HL-60 (cell line): ENCODE measurements at regions not wholly inside any gene's neighbourhood (a gene's known extent, or its start where the extent isn't known, plus 50 kb on each side); places are given as distances from the start of the nearest gene placed in this dataset.

Experiments used
- GABPA ChIP-seq: IDR thresholded peaks from 2 replicates; pipeline ENCODE4 v1.6.1; 2012; ENCODE audit warnings: low read depth
- POLR2AphosphoS5 ChIP-seq: IDR thresholded peaks from 2 replicates; pipeline ENCODE4 v1.6.1; 2012; ENCODE audit warnings: low read depth
- TF ChIP-seq, protein P1 (sequence below): IDR thresholded peaks from one replicate; pipeline ENCODE4 v1.5.1; 2011; ENCODE audit warnings: low read length, control low read depth, inconsistent platforms; ENCODE audit not compliant: insufficient read depth

DNA sequence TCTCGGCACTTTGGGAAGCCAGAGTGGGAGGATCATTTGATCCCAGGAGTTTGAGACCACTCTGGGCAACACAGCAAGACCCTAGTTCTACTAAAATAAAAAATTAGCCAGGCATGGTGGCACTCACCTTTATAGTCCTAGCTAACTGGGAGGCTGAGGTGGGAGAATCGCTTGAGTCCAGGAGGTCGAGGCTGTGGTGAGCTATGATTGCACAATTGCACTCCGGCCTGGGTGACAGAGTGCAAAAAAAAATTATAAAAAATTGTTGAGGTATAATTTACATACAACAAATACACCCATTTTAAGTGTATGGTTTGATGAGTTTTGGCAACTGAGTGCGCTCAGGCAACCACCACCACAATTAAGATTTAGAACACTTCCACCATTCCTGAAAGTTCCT, 108.5 kb upstream of the GADD45A start:
- TF ChIP-seq POLR2AphosphoS5 (no peak), GABPA (no peak)
- TF ChIP-seq, protein P1, sequence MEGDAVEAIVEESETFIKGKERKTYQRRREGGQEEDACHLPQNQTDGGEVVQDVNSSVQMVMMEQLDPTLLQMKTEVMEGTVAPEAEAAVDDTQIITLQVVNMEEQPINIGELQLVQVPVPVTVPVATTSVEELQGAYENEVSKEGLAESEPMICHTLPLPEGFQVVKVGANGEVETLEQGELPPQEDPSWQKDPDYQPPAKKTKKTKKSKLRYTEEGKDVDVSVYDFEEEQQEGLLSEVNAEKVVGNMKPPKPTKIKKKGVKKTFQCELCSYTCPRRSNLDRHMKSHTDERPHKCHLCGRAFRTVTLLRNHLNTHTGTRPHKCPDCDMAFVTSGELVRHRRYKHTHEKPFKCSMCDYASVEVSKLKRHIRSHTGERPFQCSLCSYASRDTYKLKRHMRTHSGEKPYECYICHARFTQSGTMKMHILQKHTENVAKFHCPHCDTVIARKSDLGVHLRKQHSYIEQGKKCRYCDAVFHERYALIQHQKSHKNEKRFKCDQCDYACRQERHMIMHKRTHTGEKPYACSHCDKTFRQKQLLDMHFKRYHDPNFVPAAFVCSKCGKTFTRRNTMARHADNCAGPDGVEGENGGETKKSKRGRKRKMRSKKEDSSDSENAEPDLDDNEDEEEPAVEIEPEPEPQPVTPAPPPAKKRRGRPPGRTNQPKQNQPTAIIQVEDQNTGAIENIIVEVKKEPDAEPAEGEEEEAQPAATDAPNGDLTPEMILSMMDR: no peak
